ENCODE measurements at regions not wholly inside any gene's neighbourhood (a gene's known extent, or its start where the extent isn't known, plus 50 kb on each side); places are given as distances from the start of the nearest gene placed in this dataset.

- DNase-seq = no peak
Observed at GRCh38 chr1:182147951-182148350, 86.4 kb upstream of the ZNF648 start.

GRCh38 chr1:182147136-182147820 is 85.8 kb upstream of the ZNF648 start:
- DNase-seq = no peak

- no peak for DNase-seq
Observed at GRCh38 chr1:182146286-182146685, 84.8 kb upstream of the ZNF648 start.

GRCh38 chr1:182145441-182145840 is 83.9 kb upstream of the ZNF648 start:
- no peak for DNase-seq

- DNase-seq = no peak
Observed at GRCh38 chr1:182144646-182145030, 83.1 kb upstream of the ZNF648 start.

GRCh38 chr1:182143825-182144645 is 82.5 kb upstream of the ZNF648 start:
- peak; percentile 86 for DNase-seq

GRCh38 chr1:182143154-182143657 is 81.7 kb upstream of the ZNF648 start:
- DNase-seq = peak; percentile 76

- no peak for DNase-seq
Observed at GRCh38 chr1:182142621-182143020, 81.1 kb upstream of the ZNF648 start.

- no peak for DNase-seq
Observed at GRCh38 chr1:182141040-182141439, 79.5 kb upstream of the ZNF648 start.

- DNase-seq = no peak
Observed at GRCh38 chr1:182139496-182139895, 78.0 kb upstream of the ZNF648 start.

- DNase-seq = no peak
Observed at GRCh38 chr1:182137546-182137945, 76.0 kb upstream of the ZNF648 start.

- DNase-seq = no peak
Observed at GRCh38 chr1:182135946-182136345, 74.4 kb upstream of the ZNF648 start.

GRCh38 chr1:182134257-182134656 is 72.7 kb upstream of the ZNF648 start:
- no peak for DNase-seq

- no peak for DNase-seq
Observed at GRCh38 chr1:182133181-182133580, 71.7 kb upstream of the ZNF648 start.

- no peak for DNase-seq
Observed at GRCh38 chr1:182129398-182129797, 67.9 kb upstream of the ZNF648 start.

GRCh38 chr1:182128502-182128901 is 67.0 kb upstream of the ZNF648 start:
- no peak for DNase-seq

- DNase-seq = no peak
Observed at GRCh38 chr1:182127656-182128055, 66.1 kb upstream of the ZNF648 start.

GRCh38 chr1:182126272-182126800 is 64.8 kb upstream of the ZNF648 start:
- DNase-seq = no peak

- DNase-seq = peak; percentile 14
Observed at GRCh38 chr1:182122913-182123260, 61.4 kb upstream of the ZNF648 start.

- DNase-seq = no peak
Observed at GRCh38 chr1:182122256-182122912, 60.9 kb upstream of the ZNF648 start.

- DNase-seq = no peak
Observed at GRCh38 chr1:182121787-182122186, 60.3 kb upstream of the ZNF648 start.

GRCh38 chr1:182120411-182121258 is 59.1 kb upstream of the ZNF648 start:
- DNase-seq = peak; percentile 35

GRCh38 chr1:182119631-182120030 is 58.1 kb upstream of the ZNF648 start:
- DNase-seq = peak; percentile 52

All from fibroblast of skin of right quadriceps (primary cell).